ENCODE measurements at regions not wholly inside any gene's neighbourhood (a gene's known extent, or its start where the extent isn't known, plus 50 kb on each side); places are given as distances from the start of the nearest gene placed in this dataset.
"Not testable (repeated sequence)": the region's sequence is repeated elsewhere in the genome, so short reads cannot be mapped to it uniquely, and the experiment has no call there.

DNA sequence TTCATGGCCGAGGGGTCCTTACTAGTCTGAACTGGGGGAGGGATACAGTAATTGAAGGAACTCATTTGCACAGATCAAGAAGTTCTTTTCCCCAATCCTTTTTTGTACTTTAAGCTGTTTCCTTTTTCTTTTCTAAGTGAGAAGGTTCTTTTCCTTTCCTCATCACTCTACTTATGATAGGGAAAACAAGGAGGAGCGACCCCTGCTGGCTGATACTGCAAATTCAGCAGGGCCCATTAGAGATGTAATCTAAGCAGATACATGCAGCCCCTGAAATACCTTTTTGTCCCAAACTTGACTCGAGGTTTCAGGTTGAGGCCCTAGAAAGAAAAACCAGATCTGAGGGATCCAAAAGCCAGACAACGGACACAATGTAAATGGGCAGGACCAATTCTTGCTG lies 305.5 kb downstream of the DNAJB9 start:
- DNase-seq (ENCODE audit: extremely low read depth in 1 of 11, low read depth in 9 of 11, low spot score in 4 of 11) = no peak

DNA sequence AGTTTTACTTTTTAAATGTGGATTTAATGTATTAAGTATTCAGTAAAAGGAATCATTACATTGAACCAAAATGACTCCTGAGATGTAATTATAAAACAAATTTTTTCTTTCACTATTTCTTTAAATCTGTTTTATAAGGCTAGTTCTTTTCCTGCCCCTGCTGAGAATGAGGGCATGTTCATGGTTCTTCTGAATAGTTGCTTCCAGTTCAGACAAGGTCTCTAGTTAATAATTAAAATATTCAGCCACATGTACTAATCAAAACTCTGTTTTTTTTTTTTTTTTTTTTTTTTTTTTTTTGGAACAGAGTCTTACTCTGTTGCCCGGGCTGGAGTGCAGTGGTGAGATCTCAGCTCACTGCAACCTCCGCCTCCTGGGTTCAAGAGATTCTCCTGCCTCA lies 321.2 kb downstream of the DNAJB9 start:
- DNase-seq (ENCODE audit: extremely low read depth in 1 of 11, low read depth in 9 of 11, low spot score in 4 of 11) = no peak

DNA sequence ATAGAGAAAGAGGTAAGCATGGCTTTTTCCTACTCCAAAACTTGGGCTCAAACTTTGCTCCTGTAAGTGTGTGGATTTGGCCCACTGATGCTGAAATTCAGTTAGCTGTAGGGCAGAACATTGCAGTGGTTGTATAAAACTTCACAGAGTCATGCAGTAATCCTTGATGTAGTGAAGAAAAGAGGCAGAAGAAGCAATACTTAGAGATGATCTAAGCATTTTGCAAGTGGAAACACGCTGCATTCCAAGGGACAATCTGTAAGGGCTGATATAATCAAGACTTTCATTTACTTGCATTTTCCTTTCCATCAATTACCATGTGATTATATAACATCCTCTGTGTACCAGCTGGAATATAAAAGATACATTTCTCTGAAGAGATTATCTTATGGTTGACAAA lies 338.8 kb downstream of the DNAJB9 start:
- no peak for DNase-seq (ENCODE audit: extremely low read depth in 1 of 11, low read depth in 9 of 11, low spot score in 4 of 11)

DNA sequence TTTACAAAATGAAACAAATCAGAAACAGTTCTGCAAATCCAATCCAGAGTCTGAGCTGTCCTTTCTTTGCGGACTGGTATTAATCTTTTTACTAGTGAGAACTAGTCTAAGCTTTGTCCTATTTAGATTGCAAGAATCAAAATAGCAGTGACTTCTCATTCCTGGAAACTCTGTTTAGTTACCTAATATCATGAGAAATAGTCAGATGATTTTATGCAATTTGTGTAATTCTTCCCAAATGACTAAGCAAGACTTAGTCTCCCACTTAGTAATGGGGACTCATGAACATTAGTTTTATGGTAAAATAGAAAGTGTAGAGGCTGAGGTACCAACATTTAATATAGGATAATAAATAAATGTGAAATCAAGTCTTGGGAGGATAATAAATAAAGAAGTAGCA lies 341.3 kb downstream of the DNAJB9 start:
- DNase-seq (ENCODE audit: extremely low read depth in 1 of 11, low read depth in 9 of 11, low spot score in 4 of 11) = no peak

DNA sequence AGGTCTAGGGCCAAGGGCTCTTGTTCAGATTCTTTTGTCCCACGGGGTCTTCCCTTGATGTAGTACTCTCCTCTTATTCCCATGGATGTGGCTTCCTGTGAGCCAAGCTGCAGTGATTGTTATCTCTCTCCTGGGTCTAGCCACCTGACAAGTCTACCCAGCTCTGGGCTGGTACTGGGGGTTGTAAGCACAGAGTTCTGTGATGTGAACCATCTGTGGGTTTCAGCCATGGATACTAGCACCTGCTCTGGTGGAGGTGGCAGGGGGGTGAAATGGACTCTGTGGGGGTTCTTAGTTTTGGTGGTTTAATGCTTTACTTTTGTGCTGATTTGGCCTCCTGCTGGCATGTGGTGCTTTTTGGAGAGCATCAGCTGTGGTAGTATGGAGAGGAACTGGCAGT lies 350.8 kb downstream of the DNAJB9 start:
- no peak for DNase-seq (ENCODE audit: extremely low read depth in 1 of 11, low read depth in 9 of 11, low spot score in 4 of 11)

DNA sequence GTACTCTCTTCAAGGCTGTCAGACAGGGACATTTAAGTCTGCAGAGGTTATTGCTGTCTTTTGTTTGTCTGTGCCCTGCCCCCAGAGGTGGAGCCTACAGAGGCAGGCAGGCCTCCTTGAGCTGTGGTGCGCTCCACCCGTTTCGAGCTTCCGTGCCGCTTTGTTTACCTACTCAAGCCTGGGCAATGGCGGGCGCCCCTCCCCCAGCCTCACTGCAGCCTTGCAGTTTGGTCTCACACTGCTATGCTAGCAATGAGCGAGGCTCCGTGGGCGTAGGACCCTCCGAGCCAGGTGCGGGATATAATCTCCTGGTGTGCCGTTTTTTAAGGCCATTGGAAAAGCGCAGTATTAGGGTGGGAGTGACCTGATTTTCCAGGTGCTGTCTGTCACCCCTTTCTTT lies 373.4 kb downstream of the DNAJB9 start:
- not testable (repeated sequence) for DNase-seq (ENCODE audit: extremely low read depth in 1 of 11, low read depth in 9 of 11, low spot score in 4 of 11)

DNA sequence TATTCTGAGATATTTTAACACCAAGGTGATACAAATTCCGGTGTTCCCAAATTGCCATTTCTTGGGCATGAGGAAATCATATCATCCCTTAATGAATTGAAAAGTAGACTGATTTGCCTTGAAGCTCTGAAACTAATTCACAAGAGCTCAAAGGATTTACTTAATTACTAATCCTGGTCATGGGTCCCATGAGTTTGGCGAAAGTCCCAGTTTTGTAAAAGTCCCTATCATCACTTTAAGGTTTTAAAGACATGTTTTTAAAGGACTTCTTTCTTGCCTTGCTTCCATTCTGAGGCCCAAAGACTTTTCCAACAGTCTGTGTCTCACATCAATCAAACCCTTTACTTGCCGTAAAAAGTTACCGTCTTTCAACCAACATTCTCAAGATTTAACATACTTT lies 377.9 kb downstream of the DNAJB9 start:
- no peak for DNase-seq (ENCODE audit: extremely low read depth in 1 of 11, low read depth in 9 of 11, low spot score in 4 of 11)

DNA sequence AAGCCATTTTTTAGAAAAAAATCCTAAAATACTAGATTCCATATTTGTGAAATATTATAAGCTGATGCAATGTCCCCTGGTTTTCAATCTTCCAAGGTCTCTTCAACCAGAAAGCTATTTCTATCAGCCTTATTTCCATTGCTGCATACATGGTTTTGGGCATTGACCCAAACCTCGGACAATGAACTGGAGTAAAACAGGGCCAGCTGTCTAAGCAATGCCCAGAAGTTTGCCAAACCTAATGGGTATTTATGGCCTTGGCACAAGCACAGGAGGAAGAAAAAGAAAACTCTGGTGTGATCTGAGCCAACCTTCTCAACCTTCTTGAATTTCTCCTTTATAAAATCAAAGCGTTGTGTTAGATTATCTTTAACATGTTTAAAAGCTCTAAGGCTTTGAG lies 402.3 kb downstream of the DNAJB9 start:
- no peak for DNase-seq (ENCODE audit: extremely low read depth in 1 of 11, low read depth in 9 of 11, low spot score in 4 of 11)

DNA sequence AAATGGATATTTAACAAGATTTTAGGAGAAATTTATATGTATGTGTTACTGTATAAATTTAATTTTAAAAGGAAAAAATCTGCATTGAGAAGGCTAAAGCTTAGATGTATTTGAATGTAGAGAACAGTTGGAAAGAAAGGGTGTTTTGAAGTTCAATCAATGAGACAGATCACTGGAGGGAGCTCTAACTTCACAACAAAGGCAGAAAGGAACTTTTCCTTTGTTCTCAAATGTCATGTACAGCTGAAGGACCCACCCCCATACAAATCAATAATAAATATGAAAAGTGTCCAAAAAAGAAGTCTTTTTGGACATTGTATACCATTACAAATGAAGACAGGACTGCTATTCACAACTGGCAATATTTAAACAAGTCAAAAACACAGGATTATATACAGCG lies 403.4 kb downstream of the DNAJB9 start:
- DNase-seq (ENCODE audit: extremely low read depth in 1 of 11, low read depth in 9 of 11, low spot score in 4 of 11) = peak in 2 of 11 donors; percentile 8 to 11

DNA sequence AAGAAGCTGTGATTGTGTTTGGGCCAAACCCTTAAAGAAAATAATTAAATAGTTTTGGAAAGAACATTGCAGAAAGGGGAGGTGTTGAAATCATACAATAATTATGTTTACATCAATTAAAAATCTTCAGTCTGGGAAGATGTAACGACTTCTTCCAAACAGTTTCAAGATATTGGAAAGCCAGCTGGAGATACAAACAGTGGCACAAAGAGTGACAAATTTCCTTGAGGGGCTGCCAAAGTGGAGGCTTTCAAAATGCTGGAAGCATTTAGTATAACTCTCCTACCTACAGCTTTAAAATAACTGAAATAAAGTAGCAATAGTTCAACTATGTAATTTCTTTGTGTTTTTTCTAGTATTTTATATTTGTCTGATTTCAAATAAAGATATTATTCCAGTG lies 405.0 kb downstream of the DNAJB9 start:
- no peak for DNase-seq (ENCODE audit: extremely low read depth in 1 of 11, low read depth in 9 of 11, low spot score in 4 of 11)

DNA sequence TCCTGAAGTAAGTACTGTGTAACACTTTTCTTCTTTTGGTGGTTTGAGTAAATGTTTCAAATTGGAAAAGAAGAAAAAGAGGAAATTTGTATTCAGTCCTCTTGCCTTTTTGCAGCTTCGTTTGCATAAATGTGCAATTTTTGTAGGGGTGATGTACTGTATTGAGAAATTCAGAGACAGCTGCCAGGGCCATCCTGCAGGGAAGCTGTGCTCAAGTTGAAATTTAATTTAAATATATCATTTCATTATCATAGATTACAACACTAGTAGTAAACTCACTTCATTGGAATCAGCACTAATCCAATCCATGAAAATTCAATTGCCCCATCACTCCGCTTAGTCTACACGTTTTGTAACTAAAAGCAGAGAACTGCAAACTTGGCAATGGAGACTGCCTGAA lies 415.4 kb downstream of the DNAJB9 start:
- no peak for DNase-seq (ENCODE audit: extremely low read depth in 1 of 11, low read depth in 9 of 11, low spot score in 4 of 11)

DNA sequence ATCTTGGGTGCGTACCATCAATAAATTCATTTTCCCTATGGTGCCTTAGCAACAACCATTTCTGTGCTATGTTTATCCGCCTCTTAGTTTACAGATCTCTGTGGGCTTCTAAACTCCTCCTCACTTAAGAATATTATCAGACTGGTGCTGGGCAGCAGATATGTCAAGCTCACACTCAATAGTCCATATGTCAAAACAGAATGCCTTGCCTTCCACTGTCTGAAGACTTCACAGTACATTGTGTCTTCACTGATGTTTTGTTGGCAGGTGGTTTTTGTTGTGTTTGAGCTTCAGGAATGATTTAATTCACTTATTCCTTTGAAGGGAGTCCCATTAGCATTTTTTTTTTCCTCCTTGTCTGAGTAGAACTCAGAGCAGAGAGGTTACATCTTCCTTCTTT lies 419.6 kb downstream of the DNAJB9 start:
- no peak for DNase-seq (ENCODE audit: extremely low read depth in 1 of 11, low read depth in 9 of 11, low spot score in 4 of 11)

DNA sequence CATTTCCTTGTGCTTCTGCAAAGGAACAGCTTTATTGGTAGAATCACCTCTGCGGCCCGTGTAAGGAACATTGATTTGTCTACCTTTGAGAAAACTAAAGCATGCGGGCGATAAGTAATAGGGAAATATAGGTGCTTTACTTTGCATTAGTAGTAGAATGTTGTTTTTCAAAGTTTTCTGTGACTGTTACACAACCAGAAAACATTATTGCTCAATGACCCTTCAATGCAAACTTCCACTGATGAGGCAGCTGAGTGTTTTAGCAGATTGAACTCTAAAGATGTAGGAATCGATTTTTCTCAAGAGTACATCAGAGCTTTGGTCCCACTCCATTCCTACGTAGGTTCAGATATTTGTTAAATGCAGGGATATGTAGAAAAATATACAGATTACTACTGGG lies 427.8 kb downstream of the DNAJB9 start:
- DNase-seq (ENCODE audit: extremely low read depth in 1 of 11, low read depth in 9 of 11, low spot score in 4 of 11) = no peak

DNA sequence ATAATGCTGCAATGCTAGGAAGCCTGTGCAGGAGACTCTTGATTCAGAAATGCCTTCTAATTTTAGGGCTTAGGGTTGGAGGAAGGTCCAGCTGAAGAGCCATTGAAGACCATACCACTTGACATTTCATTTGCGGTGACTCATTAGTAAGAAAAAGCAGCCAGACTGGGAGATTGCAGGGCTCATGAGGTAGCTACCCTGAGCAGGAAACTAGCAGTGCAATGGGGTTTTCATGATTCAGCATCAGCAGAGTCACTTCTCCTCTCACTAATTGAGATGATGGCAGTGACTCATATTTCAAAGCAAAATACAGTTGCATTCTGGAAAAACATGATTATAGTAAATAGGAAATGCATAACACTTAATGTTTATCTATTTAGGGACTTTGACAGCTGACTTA lies 434.1 kb downstream of the DNAJB9 start:
- no peak for DNase-seq (ENCODE audit: extremely low read depth in 1 of 11, low read depth in 9 of 11, low spot score in 4 of 11)

DNA sequence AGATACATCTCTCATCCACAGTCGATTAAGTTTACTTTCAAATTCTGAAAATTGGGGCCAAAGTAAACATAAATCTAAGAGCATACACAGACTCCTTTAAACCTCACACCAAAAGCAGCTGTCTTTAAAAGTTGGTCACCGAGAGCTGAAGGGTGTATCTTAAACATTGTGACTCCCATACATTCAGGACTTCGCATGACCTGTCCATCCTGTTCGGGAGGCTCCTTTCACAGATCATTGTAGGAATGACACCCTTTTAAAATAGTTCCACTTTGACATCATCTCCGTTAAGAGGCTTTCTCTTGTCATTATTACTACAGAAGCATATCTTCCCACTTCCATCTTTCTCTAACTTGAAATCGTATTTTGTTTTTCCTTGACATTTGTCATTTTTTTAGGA lies 440.0 kb downstream of the DNAJB9 start:
- DNase-seq (ENCODE audit: extremely low read depth in 1 of 11, low read depth in 9 of 11, low spot score in 4 of 11) = no peak

DNA sequence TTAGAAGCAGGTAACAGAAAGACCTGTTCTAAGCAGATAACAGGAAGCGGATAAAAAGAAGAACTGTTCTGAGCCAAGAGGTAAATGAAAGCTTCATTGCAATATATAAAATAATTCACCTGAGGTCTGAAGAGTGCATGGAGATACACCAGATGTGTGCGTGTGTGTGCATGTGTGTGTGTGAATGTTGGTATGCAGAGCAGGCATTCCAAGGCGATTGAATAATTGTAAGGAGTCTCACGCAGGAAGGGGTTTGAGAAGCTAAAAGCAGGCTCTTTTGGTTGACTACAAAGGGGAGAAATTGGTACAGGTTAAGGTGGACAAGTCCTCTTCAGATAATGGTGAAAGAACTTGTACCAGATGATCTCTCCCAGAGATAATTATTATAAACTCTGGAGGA lies 450.6 kb downstream of the DNAJB9 start:
- no peak for DNase-seq (ENCODE audit: extremely low read depth in 1 of 11, low read depth in 9 of 11, low spot score in 4 of 11)

DNA sequence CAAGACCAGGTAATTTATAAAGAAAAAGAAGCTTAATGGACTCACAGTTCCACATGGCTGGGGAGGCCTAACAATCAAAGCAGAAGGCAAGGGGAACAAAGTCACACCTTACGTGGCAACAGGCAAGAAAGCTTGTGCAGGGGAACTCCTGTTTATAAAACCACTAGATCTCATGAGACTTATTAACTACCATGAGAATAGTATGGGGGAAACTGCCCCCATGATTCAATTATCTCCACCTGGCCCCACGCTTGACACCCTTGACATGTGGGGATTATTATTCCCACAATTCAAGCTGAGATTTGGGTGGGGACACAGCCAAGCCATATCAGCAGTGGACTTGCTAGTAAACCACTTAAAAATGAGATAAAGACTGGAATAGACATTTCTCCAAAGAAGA lies 451.7 kb downstream of the DNAJB9 start:
- DNase-seq (ENCODE audit: extremely low read depth in 1 of 11, low read depth in 9 of 11, low spot score in 4 of 11) = no peak

DNA sequence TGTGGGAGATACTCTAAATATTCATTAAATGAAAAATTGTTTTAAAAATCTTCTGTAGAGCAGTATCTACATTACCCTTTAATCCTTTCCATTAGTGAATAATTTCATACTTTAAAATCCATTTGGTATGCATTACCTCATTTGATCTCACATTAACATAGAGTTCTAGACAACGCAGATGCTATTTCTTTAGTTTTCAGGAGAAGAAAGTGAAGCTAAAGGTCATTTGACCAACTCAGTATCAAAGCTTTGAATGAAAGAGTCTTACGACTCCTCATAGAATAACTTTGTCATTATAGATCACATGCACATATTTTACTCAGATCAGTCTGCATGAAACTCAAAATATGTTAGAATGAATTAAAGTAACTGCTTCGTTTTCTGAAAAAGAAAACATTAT lies 460.2 kb downstream of the DNAJB9 start:
- DNase-seq (ENCODE audit: extremely low read depth in 1 of 11, low read depth in 9 of 11, low spot score in 4 of 11) = no peak

DNA sequence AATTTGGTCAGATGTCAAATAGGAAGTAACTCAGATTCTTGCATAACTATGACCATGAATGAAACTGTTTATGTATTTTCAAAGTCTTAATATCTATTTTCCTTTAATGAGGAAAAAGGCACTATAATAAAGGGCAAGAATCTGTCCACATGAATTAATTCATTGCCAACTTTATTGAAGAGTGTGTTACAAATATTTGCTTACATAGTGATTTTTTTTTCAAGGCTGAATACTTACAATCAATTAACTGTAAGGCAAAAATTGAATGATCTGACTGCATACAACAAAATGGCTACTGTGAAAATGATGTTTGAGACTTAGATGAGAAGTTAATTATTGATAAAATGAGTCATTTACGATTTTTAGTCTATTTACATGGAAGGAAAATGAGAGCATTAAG lies 475.0 kb downstream of the DNAJB9 start:
- DNase-seq (ENCODE audit: extremely low read depth in 1 of 11, low read depth in 9 of 11, low spot score in 4 of 11) = no peak

DNA sequence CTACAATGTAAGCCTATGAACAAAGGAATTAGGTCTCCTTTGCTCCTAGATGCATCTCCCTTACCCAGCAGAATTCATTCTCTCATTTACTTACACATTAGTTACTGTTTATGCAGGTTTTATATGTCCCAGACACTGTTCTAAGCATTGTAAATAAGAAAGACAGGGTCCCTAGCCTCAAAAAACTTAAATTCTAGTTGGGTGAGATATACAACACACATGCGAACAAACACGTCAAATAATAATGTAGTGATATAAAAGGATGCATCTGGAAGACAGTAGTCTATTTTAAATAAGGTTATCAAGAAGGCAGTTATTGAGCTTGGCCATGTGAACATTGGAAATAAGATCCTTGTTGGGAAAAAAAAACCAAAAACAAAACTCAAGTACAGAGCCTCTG lies 479.7 kb downstream of the DNAJB9 start:
- DNase-seq (ENCODE audit: extremely low read depth in 1 of 11, low read depth in 9 of 11, low spot score in 4 of 11) = no peak

DNA sequence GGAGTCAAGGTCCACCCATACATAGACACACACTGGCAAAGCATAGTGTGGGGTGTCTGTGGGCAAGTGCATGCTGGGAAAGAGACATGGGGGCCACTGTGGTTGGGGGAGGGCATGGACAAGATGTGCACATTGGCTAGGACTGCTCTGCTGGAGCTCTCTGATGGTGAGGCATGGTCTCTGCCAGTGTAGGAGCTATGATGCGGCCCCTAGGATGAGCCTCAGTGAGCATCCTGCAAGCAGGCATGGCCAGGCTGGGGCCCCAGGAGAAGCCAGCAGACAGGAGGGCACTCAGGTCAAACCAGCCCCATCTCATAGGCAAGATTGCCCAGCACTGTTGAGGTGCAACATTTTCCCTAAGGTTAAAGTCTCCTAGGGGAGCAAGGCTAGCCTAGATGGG lies 489.4 kb downstream of the DNAJB9 start:
- no peak for DNase-seq (ENCODE audit: extremely low read depth in 1 of 11, low read depth in 9 of 11, low spot score in 4 of 11)

DNA sequence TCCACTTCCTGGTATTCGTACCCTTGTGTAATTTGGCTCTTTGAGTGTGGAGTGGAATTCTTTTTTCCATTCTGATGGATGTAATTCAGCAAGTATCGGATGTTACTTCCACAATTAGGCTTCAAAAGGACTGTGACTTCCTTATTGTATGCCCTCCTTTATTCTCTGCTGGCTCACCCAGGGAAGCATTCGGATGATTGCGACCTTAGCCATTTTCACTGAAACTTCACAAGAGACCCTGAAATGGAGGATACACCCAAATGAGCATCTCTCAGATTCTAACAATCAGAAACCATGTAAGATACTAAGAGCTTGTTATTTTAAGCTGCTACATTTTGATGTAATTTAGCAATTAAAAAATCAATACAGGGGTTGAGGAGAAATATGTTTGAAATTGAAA lies 493.1 kb downstream of the DNAJB9 start:
- DNase-seq (ENCODE audit: extremely low read depth in 1 of 11, low read depth in 9 of 11, low spot score in 4 of 11) = no peak
